HG03520 (cell line): ENCODE measurements at regions not wholly inside any gene's neighbourhood (a gene's known extent, or its start where the extent isn't known, plus 50 kb on each side); places are given as distances from the start of the nearest gene placed in this dataset.

Source experiments
- ATAC-seq: cut with Tn5 transposase; IDR thresholded peaks from one replicate; pipeline ENCODE4 v1.9.1; 2021; ENCODE audit warnings: mild to moderate bottlenecking, moderate library complexity; ENCODE audit not compliant: unreplicated experiment

- ATAC-seq = no peak
These were observed 74.2 kb upstream of the MTPN start for GRCh38 chr7:136051203-136051928.

DNA sequence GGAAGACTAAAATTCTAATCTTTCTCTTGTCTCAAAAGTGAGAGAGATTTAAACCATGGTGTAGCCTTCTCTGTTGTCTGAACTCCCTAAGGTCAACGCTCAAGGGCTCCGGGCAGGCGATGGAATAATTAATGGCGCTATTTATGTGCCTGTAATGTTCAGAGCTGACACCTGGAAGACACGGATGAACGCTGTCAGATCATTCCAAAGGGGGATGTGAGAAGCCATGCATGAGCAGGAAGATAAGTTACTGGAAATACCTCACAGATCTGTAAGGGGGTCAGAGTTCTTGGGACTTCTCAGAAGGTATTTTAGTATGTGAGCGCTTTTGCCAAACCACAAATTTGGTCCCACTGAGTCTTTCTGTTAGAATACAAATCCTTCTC lies 73.3 kb upstream of the MTPN start:
- ATAC-seq = no peak

- no peak for ATAC-seq
These were observed 72.8 kb upstream of the MTPN start for GRCh38 chr7:136049818-136050461.

DNA sequence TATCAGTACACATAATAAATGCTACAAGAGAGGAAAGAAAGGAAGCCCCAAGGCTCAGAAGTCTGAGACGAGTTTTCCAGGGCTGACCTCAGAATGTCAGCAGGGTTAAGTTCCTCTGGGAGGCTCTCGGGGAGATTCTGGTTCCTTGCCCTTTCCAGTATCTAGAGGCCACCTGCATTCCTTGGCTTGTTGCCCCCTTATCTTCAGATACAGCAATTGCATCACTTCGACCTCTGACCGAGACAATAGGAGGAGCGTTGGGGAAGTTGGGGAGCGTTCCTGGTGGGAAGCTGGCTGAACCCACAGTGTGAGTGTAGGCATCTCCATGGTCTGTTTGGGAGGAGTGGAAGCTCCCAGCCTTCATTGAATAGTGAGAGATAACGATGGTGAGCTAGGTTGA lies 72.0 kb upstream of the MTPN start:
- ATAC-seq = no peak

DNA sequence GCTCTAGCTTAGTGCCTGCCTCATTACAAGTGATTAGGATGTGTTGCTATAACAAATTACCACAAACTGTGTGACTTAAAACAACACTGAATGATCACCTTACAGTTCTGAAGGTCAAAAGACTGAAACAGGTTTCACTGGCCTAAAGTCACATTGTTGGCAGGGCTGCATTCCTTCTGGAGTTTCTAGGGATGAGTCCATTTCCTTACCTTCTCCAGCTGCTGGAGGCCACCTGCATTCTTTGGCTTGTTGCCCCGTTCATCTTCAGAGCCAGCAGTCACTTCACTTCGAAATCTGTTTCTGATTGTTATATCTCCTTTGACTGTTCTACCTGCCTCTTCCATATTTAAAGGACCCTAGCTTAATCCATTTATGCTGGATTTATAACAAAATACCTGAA lies 69.4 kb upstream of the MTPN start:
- no peak for ATAC-seq

- ATAC-seq = no peak
These were observed 68.8 kb upstream of the MTPN start for GRCh38 chr7:136045992-136046391.

GRCh38 chr7:136045181-136045580 lies 68.0 kb upstream of the MTPN start:
- ATAC-seq = no peak

- no peak for ATAC-seq
These were observed 62.6 kb upstream of the MTPN start for GRCh38 chr7:136039577-136040345.

GRCh38 chr7:136036336-136036735 lies 59.2 kb upstream of the MTPN start:
- ATAC-seq = no peak

DNA sequence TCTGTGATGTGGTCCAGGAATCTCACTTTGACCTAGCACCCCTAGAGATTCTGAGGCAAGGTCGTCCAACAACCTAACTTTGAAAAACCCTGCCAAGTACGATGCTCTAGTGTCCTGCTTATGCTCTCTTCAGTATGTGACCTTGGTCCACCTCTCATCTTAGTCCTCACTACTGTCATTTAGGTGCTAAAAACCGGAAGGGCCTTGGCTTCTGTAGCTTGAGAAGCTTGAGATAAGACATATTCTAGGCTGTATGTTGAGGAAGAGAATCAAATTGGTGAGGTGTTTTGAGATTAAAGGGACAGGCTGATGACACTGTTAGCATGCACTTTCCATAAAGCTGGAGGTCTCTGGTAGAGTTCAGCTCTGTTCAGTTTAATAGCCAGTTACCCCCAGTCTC lies 57.0 kb upstream of the MTPN start:
- no peak for ATAC-seq

DNA sequence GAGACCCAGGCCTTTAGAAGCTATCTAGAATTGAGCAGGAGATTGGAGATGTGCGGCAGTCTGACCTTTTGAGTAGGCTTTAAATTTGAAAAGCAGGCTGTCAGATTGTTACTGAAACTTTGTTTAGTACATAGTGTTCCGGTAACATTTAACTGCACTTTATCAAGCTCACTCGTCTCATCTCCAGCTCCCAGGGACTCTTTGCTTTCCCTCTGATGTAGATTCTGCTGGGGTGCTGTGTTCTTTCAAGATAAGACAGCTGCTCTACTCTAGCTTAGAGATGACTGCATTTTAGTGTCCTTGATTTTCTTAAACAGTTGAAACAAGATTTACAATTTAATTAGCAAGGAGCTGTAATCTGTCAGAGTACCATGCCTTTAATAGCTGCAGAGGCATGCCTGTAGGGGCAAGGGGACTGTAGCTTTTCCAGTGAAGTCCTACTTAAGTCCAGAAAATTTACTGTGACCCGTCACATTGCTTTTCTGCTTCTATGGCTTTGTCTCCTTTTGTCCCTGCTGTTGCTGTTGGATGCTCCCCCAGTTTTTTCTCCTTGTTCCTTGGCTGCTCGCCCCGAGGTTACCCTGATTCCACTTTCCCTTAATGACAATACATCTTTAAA lies 56.4 kb upstream of the MTPN start:
- ATAC-seq = no peak

DNA sequence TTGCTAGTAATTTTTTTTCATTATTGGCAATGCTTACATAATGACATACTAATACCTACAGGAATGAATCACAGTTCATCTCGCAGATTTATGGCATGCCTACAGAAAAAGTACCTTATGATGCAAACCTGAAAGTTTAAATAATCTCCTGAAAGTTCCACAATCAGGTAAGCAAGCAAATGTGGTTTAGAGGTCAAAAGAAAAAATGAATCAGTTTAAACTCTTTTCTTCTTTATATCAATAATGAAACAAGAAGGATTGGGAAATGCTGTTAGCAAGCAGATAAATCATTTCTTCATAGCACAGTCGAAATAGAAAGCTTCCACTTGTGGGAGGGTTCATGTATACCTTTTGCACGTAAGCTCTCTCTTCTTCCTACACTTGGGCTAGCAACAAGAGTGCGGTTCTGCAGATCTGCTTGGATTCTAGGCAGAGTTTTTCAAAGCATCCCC lies 53.7 kb upstream of the MTPN start:
- peak; percentile 88 for ATAC-seq

DNA sequence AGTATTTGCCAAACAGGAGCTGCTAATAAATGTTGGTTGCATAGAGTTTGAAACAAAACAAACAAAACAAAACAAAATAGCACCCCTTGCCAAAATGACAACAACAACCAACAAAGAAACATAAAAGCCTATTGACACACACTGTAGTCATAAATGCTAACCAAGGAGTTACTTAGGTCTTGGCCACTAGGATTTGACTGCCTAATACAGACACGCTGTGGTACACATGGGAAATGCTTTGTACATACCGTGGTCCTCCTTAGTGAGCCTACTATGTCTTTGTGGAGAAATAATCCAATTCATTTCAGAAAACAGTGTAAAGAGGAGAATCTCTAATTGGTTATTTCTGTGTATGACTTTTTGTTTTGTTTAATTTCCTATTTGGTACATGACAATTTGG lies 53.2 kb upstream of the MTPN start:
- ATAC-seq = no peak

- no peak for ATAC-seq
These were observed 50.0 kb upstream of the MTPN start for GRCh38 chr7:136027160-136027559.
